ENCODE measurements at regions not wholly inside any gene's neighbourhood (a gene's known extent, or its start where the extent isn't known, plus 50 kb on each side); places are given as distances from the start of the nearest gene placed in this dataset.

GRCh38 chr4:22167201-22167600, 218.6 kb upstream of the KCNIP4 start:
- TF ChIP-seq EP300 (IDR thresholded peaks at IDR 0.05; ENCODE audit: borderline replicate concordance) (no peak), USF1 (IDR thresholded peaks at IDR 0.05) (no peak), MAX (IDR thresholded peaks at IDR 0.05) (no peak), FOXM1 (IDR thresholded peaks at IDR 0.05; ENCODE audit: borderline replicate concordance, low read depth) (no peak), YY1 (IDR thresholded peaks at IDR 0.05; ENCODE audit: low read depth) (no peak), NFIC (IDR thresholded peaks at IDR 0.05) (no peak), CEBPB (IDR thresholded peaks at IDR 0.05) (no peak), TCF12 (IDR thresholded peaks at IDR 0.05; ENCODE audit: low read depth) (no peak), REST (IDR thresholded peaks at IDR 0.05; ENCODE audit: low read depth) (no peak), ZBTB7A (IDR thresholded peaks at IDR 0.05; ENCODE audit: low read depth) (no peak), RAD21 (IDR thresholded peaks at IDR 0.05; ENCODE audit: low read depth) (no peak), TEAD4 (IDR thresholded peaks at IDR 0.05) (no peak), CREB1 (IDR thresholded peaks at IDR 0.05; ENCODE audit: low read depth) (no peak), TAF1 (IDR thresholded peaks at IDR 0.05; ENCODE audit: low read depth) (no peak), EGR1 (IDR thresholded peaks at IDR 0.05) (no peak)

GRCh38 chr4:22162454-22162853, 213.9 kb upstream of the KCNIP4 start:
- TF ChIP-seq EGR1 (IDR thresholded peaks at IDR 0.05) (no peak), YY1 (IDR thresholded peaks at IDR 0.05; ENCODE audit: low read depth) (no peak), RAD21 (IDR thresholded peaks at IDR 0.05; ENCODE audit: low read depth) (no peak), TAF1 (IDR thresholded peaks at IDR 0.05; ENCODE audit: low read depth) (no peak), FOXM1 (IDR thresholded peaks at IDR 0.05; ENCODE audit: borderline replicate concordance, low read depth) (no peak), USF1 (IDR thresholded peaks at IDR 0.05) (no peak), ZBTB7A (IDR thresholded peaks at IDR 0.05; ENCODE audit: low read depth) (no peak), REST (IDR thresholded peaks at IDR 0.05; ENCODE audit: low read depth) (no peak)

GRCh38 chr4:22130741-22131140, 182.2 kb upstream of the KCNIP4 start:
- TF ChIP-seq FOXM1 (IDR thresholded peaks at IDR 0.05; ENCODE audit: borderline replicate concordance, low read depth) (no peak), TAF1 (IDR thresholded peaks at IDR 0.05; ENCODE audit: low read depth) (no peak), NFIC (IDR thresholded peaks at IDR 0.05) (no peak), TEAD4 (IDR thresholded peaks at IDR 0.05) (no peak), MAX (IDR thresholded peaks at IDR 0.05) (no peak), YY1 (IDR thresholded peaks at IDR 0.05; ENCODE audit: low read depth) (no peak), REST (IDR thresholded peaks at IDR 0.05; ENCODE audit: low read depth) (no peak), ZBTB7A (IDR thresholded peaks at IDR 0.05; ENCODE audit: low read depth) (no peak), EGR1 (IDR thresholded peaks at IDR 0.05) (no peak), EP300 (IDR thresholded peaks at IDR 0.05; ENCODE audit: borderline replicate concordance) (no peak), TCF12 (IDR thresholded peaks at IDR 0.05; ENCODE audit: low read depth) (no peak), CREB1 (IDR thresholded peaks at IDR 0.05; ENCODE audit: low read depth) (no peak), USF1 (IDR thresholded peaks at IDR 0.05) (no peak), RAD21 (IDR thresholded peaks at IDR 0.05; ENCODE audit: low read depth) (no peak), CEBPB (IDR thresholded peaks at IDR 0.05) (no peak)

- TF ChIP-seq REST (IDR thresholded peaks at IDR 0.05; ENCODE audit: low read depth) (no peak), RAD21 (IDR thresholded peaks at IDR 0.05; ENCODE audit: low read depth) (peak; percentile 45; the same call in 1 of the 2 replicates)
These were observed 181.0 kb upstream of the KCNIP4 start for GRCh38 chr4:22129454-22130029.

All from Ishikawa (cell line).